WTC11 (cell line): ENCODE measurements at regions not wholly inside any gene's neighbourhood (a gene's known extent, or its start where the extent isn't known, plus 50 kb on each side); places are given as distances from the start of the nearest gene placed in this dataset.

ENCODE experiments used
- CREB1 ChIP-seq: sonication (generic); formaldehyde crosslinking; IDR thresholded peaks from 2 replicates; pipeline ENCODE4 v1.8.0; 2023; ENCODE audit warnings: mild to moderate bottlenecking, missing genetic modification reagents
- ETV6 ChIP-seq: sonication (generic); formaldehyde crosslinking; IDR thresholded peaks from 2 replicates; pipeline ENCODE4 v1.8.1; 2022; ENCODE audit warnings: mild to moderate bottlenecking, missing genetic modification reagents
- IRF2 ChIP-seq: sonication (generic); formaldehyde crosslinking; IDR thresholded peaks from 2 replicates; pipeline ENCODE4 v1.8.0; 2022; ENCODE audit warnings: low read depth, missing genetic modification reagents, borderline replicate concordance
- OVOL2 ChIP-seq: fragments of 250-450 bp; sonication (Bioruptor Pico); IDR thresholded peaks from 2 replicates; pipeline ENCODE4 v1.9.0; 2021; ENCODE audit warnings: mild to moderate bottlenecking, borderline replicate concordance
- SMAD4 ChIP-seq: sonication (generic); formaldehyde crosslinking; IDR thresholded peaks from 2 replicates; pipeline ENCODE4 v1.8.0; 2022; ENCODE audit warnings: mild to moderate bottlenecking, missing genetic modification reagents
- SP1 ChIP-seq: sonication (generic); formaldehyde crosslinking; conservative IDR thresholded peaks from 2 replicates; pipeline ENCODE4 v1.8.1; 2022; ENCODE audit warnings: missing genetic modification reagents
- TCF7 ChIP-seq: sonication (generic); formaldehyde crosslinking; IDR thresholded peaks from 2 replicates; pipeline ENCODE4 v1.8.0; 2022; ENCODE audit warnings: mild to moderate bottlenecking, low read depth, missing genetic modification reagents, moderate library complexity
- ZNF317 ChIP-seq: sonication (generic); formaldehyde crosslinking; IDR thresholded peaks from 2 replicates; pipeline ENCODE4 v1.8.1; 2023; ENCODE audit warnings: low read depth, mild to moderate bottlenecking, moderate library complexity, missing genetic modification reagents, borderline replicate concordance
- TF ChIP-seq, protein P1 (sequence below): fragments of 200-600 bp; IDR thresholded peaks from 2 replicates; pipeline ENCODE4 v1.8.0; 2022; ENCODE audit warnings: antibody characterized with exemption
- TF ChIP-seq, protein P2 (sequence below): sonication (generic); formaldehyde crosslinking; IDR thresholded peaks from 2 replicates; pipeline ENCODE4 v1.8.0; 2022; ENCODE audit warnings: mild to moderate bottlenecking, missing genetic modification reagents
- TF ChIP-seq, protein P3 (sequence below): sonication (generic); formaldehyde crosslinking; IDR thresholded peaks from 2 replicates; pipeline ENCODE4 v1.8.0; 2022; ENCODE audit warnings: mild to moderate bottlenecking, missing genetic modification reagents
- TF ChIP-seq, protein P4 (sequence below): fragments of 250-450 bp; sonication (Bioruptor Pico); IDR thresholded peaks from 2 replicates; pipeline ENCODE4 v1.9.0; 2021; ENCODE audit warnings: mild to moderate bottlenecking
- TF ChIP-seq, protein P5 (sequence below): sonication (generic); formaldehyde crosslinking; IDR thresholded peaks from 2 replicates; pipeline ENCODE4 v1.8.1; 2023; ENCODE audit warnings: mild to moderate bottlenecking, missing genetic modification reagents, moderate library complexity

DNA sequence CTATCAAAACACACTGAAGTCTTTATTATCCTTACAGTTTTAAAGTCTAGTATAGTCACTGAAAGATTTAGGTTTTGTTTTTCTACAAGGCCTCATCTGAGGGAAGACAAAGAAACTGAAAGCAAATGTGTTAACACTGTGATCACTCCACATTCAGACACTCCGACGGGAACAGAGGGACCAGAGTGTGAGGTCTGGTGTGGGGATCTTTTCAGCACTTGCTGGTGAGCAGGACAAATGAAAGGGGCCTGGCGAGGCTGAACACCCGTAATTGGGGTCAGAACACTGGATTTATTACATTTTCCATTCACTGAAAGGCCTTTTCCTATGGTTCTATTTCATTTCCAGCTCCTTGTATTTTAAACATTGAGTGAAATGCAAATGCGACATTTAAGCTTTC is 910.5 kb downstream of the CDH11 start:
- TF ChIP-seq, protein P1, sequence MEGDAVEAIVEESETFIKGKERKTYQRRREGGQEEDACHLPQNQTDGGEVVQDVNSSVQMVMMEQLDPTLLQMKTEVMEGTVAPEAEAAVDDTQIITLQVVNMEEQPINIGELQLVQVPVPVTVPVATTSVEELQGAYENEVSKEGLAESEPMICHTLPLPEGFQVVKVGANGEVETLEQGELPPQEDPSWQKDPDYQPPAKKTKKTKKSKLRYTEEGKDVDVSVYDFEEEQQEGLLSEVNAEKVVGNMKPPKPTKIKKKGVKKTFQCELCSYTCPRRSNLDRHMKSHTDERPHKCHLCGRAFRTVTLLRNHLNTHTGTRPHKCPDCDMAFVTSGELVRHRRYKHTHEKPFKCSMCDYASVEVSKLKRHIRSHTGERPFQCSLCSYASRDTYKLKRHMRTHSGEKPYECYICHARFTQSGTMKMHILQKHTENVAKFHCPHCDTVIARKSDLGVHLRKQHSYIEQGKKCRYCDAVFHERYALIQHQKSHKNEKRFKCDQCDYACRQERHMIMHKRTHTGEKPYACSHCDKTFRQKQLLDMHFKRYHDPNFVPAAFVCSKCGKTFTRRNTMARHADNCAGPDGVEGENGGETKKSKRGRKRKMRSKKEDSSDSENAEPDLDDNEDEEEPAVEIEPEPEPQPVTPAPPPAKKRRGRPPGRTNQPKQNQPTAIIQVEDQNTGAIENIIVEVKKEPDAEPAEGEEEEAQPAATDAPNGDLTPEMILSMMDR: no peak
- TF ChIP-seq, protein P2, sequence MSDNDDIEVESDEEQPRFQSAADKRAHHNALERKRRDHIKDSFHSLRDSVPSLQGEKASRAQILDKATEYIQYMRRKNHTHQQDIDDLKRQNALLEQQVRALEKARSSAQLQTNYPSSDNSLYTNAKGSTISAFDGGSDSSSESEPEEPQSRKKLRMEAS: no peak
- TF ChIP-seq, protein P3, sequence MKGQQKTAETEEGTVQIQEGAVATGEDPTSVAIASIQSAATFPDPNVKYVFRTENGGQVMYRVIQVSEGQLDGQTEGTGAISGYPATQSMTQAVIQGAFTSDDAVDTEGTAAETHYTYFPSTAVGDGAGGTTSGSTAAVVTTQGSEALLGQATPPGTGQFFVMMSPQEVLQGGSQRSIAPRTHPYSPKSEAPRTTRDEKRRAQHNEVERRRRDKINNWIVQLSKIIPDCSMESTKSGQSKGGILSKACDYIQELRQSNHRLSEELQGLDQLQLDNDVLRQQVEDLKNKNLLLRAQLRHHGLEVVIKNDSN (CRISPR knock-in tag): no peak
- TF ChIP-seq SMAD4 (CRISPR knock-in tag) (no peak), IRF2 (CRISPR knock-in tag) (no peak), SP1 (no peak), ETV6 (CRISPR knock-in tag) (no peak), TCF7 (CRISPR knock-in tag) (no peak), OVOL2 (CRISPR knock-in tag) (no peak), CREB1 (CRISPR knock-in tag) (no peak), ZNF317 (CRISPR knock-in tag) (no peak)
- TF ChIP-seq, protein P4, sequence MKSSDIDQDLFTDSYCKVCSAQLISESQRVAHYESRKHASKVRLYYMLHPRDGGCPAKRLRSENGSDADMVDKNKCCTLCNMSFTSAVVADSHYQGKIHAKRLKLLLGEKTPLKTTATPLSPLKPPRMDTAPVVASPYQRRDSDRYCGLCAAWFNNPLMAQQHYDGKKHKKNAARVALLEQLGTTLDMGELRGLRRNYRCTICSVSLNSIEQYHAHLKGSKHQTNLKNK (CRISPR knock-in tag): no peak
- TF ChIP-seq, protein P5, sequence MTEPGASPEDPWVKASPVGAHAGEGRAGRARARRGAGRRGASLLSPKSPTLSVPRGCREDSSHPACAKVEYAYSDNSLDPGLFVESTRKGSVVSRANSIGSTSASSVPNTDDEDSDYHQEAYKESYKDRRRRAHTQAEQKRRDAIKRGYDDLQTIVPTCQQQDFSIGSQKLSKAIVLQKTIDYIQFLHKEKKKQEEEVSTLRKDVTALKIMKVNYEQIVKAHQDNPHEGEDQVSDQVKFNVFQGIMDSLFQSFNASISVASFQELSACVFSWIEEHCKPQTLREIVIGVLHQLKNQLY: no peak
